ENCODE measurements at regions not wholly inside any gene's neighbourhood (a gene's known extent, or its start where the extent isn't known, plus 50 kb on each side); places are given as distances from the start of the nearest gene placed in this dataset.

GRCh38 chr12:67593461-67594330, 54.8 kb upstream of the DYRK2 start:
- DNase-seq = no peak

GRCh38 chr12:67594888-67595287, 53.7 kb upstream of the DYRK2 start:
- DNase-seq = no peak

GRCh38 chr12:67595365-67595764, 53.2 kb upstream of the DYRK2 start:
- no peak for DNase-seq

- no peak for DNase-seq
Observed at GRCh38 chr12:67598598-67598997, 49.9 kb upstream of the DYRK2 start.
